AG20443 (cell line): ENCODE measurements at regions not wholly inside any gene's neighbourhood (a gene's known extent, or its start where the extent isn't known, plus 50 kb on each side); places are given as distances from the start of the nearest gene placed in this dataset.

Experiments
- DNase-seq: peaks from one replicate; pipeline ENCODE4 v3.0.0; 2012; ENCODE audit warnings: low spot score, mixed read lengths

DNA sequence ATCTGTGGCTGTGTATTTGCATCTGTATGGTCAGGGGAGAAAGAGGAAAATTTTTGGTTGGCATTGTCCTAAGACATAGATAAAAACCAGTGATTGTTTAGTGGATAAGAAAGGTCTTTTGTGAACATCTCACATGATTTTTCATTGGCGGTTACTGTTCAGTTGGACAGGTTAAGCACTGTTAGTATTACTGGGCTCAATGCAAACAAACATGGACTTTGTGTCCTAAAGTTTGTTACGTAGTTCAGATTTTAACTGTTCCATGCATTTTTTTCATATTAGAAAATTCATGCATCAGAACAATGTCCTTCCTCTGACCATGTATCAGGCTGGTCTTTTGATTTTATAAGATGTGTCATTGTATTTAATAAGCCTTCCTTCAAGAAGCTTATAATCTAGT is 368.0 kb downstream of the MEIS1 start:
- no peak for DNase-seq

DNA sequence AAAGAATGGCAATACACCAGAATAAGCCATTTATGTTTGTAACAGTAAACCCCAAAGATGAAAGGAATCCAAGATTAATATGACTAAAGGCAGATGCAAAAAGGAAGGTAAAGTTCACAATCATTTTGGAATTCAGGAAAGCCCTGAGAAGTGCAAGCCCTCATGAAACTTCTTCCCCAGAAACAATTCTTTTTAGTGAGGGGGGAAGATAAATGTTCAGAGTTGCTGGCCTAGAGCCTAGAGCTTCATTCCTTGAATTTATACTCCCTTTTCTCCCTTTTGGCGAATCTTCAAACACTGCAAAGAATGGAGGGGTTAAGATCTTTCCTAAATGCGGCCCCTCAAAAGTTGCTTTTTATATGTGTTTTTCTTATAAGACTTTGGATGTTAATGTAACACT is 368.8 kb downstream of the MEIS1 start:
- no peak for DNase-seq

DNA sequence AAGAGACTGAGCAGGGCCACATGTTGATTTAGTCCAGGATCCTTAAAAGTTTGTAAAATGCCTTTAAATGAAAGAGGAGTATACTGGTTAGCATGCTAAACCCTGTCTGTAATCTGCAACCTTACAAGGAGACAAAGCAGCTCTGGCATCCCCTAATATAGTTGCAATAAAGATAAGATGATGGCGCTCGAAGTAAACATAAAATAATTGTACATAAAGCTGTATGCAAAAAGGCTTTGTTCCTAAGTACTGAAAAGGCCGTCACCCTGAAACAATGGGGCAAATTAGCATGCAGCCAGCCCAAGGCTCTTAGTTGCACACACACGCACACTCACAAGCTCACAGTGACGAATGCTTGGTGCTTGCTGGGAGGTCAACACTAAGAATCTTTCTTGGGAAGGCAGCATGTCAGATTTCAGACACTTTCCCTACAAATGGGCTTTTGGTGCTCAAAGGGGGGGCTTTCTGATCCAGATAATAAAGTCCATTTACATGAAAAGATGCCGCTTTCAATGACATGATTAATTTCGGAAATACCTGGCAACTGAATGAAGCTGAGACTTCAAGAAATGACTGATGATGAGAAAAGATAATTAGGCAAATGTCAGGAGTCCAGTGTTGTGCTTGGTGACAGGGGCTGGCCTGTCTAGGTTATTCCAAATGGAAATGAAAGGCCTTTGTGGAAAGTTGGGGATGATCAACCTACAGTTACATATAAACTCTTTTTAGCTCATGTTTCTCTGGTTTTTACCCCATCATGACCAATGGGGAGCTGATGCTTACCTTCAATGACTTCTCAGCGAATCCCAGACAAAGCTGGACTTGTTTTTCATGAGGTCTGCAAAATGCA is 370.3 kb downstream of the MEIS1 start:
- no peak for DNase-seq

DNA sequence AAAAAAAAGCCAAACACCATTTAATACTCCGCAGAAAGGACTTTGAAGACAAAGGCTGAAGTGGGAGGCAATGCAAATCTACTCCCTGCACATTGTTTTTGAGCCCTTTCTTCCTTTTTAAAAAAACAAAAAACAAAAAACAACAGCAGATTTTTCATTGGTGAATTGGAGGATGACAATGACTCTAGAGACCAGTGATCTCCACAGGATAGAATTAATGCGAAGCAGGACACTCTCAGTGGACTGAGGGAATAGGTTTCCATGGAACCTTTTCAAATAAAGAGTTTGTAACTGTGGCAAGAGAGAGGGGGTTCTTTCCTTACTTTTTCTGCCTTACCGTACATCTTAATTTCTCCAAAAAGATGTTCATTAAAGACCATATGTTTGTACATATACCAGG is 371.0 kb downstream of the MEIS1 start:
- DNase-seq, result no peak

DNA sequence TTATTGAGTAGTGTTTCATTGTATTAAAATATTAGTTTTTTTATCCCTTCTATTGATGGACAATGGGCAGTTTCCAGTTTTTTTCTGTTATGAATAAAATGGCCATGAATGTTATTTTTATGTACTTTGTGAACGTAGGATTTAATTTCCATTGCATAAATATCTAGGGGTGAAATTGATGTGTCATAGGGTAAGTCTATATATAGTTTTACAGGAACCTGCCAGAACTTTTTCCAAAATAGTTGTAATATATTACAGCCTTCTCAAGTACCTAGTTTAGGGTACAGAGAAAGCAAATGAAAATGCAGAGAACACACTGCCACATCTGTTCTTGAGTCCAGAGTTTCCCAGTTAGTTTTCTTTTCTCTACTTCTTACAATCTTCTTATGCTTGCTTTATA is 378.6 kb downstream of the MEIS1 start:
- no peak for DNase-seq

DNA sequence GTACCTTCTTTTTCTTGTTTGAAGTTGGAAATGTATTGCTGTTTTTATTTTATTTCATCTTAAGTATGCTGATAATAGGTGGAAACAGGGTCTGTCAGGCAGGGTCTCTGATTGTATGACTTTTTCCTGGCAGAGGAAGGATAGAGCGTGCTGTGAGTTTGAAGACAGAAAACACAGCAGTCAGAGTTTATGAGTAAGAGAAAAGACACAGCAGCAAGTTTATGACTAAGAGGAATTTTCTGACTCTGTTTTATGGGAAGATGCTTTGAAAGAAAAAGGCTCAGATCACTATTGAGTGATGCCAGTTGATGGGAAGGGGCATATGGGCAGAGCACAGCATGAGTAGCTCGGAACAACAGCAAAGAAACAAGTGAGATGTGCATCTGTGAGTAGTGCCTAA is 379.1 kb downstream of the MEIS1 start:
- DNase-seq, result no peak

DNA sequence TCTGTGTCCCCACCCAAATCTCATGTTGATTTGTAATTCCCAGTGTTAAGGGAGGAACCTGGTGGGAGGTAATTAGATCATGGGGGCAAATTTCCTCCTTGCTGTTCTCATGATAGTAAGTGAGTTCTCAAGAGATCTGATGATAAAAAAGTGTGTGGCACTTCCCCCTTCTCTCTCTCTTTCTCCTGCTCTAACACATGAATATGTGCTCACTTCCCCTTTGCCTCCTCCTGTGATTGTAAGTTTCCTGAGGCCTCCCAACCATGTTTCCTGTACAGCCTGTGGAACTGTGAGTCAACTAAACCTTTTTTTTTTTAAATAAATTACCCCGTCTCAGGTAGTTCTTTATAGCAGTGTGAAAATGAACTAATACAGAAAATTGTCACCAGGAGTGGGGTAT is 380.0 kb downstream of the MEIS1 start:
- no peak for DNase-seq

DNA sequence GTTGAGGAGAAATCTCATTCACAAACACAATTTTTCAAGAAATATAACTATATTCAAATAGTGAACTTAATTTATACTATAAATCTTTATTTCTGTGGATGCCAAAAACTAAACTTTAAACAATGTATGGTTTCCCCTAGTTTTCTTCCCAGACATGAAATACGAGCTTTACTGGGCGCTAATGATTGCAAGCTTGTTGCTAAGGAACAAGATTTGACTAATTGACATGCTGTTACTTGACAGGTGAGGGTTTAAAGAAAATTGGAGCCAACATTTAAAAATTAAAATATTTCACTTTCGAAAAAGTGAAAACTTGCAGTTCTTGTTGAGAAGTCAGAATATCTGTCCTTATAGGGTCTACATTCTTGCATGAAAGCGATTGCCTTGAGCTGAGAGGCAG is 381.0 kb downstream of the MEIS1 start:
- no peak for DNase-seq

DNA sequence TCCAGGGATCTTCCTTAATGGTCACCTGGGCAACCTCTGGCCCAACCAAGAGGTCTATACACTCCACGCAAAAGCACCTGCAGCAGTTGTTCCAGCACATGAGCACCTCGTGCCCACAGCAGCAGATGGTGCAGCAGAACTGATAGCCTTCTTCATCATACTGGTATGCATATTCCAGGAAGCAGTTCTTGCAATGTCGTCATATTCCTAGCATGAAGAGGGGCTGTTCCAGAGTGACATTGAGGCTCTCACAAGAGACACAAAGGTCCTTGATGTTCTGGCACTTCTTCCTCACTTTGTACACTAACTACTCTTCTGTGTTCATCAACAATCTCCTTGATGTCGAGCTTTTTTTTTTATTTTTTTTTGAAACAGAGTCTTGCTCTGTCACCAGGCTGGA is 386.2 kb downstream of the MEIS1 start:
- no peak for DNase-seq

DNA sequence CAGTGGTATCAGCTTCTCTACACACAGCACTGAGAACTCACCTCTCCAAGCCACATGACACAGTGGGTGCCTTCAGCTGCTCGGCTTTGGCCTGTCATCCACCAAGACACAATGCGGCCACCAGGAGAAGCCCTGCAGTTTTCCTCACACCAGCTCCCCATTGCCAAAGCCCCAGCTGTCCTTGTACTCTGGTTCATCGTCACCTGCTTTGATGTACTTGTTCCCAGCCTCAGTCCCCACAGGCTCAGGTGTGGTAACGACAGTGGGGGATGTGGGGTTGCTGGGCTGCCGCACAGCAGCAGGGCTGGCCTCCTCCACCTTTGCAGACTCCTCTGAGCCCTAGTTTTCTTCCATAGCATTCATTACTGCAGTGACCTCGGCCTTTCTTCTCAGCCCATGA is 387.3 kb downstream of the MEIS1 start:
- no peak for DNase-seq

DNA sequence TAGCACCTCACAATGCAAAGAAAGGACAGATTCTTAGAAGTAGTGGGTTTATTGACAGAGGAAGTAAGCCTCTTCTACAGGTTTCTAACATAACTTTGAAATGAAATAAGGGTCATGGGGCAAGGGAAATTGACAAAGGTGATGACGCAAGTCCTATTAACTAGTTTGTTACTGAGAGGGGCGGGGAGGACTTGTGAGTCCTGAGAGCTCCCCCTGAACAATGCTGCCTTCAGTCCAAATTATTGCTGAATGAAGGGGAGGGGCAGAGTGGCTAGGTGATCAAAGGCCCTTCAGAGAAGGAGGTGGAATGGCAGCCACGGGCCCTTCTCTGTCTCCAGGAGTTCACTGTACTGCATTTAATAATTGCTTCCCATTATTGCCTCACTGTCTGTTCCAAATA is 390.0 kb downstream of the MEIS1 start:
- DNase-seq, result no peak

DNA sequence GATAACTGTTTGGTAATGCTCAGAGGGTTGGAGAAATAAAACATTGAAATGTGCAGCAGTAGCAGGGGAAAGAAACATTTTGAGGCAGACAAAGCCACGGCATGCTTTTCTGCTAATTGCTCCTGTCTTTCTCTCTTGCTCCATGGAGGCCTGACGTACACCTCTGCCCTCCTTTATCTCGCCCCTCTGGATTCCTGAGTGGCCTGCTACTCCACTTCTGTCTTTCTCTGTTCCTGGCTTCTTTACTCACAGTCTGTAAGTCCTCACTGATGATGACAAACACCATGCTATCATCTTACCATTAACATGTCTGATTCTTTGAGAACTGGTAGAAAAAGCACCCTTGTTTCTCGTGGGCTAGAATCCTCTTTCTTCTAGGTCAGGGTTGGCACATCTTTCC is 392.9 kb downstream of the MEIS1 start:
- no peak for DNase-seq

DNA sequence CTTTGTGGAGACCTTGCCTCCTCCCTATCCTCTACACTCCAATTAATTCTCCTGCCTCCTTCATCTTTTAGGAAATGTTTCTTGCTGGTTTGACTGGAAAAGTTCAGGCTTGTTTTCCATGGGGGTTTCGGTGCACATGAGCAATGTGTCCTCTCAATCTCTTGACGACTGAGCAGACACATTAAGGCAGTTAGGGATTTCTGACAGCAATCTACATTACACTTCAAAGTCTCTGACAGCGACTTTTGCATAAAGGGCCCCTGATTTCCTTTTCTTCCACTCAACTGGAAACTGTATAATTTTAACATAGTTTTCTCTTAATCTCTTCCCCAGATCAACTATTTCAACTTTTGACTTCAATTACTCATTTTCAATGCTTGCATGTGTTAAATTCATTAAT is 394.0 kb downstream of the MEIS1 start:
- no peak for DNase-seq

DNA sequence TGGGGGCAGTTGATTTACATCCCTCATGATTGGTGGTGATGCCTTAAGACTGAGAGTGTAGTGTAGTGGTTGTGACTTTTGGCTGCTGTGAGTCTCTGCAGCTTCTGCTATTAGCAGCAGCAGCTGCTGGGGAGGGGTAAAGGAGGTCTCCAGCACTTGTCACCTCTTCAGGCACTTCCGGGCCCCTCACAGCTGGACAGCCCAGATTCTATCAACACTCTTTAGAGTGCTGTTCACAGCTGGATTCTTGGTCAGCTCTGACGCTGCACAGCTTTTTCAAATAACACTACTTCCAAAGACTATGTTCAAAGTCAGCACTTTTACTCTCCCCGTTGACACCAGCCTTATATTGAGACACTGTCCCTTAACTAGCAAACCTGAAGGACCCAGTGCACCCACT is 396.0 kb downstream of the MEIS1 start:
- DNase-seq, result no peak

DNA sequence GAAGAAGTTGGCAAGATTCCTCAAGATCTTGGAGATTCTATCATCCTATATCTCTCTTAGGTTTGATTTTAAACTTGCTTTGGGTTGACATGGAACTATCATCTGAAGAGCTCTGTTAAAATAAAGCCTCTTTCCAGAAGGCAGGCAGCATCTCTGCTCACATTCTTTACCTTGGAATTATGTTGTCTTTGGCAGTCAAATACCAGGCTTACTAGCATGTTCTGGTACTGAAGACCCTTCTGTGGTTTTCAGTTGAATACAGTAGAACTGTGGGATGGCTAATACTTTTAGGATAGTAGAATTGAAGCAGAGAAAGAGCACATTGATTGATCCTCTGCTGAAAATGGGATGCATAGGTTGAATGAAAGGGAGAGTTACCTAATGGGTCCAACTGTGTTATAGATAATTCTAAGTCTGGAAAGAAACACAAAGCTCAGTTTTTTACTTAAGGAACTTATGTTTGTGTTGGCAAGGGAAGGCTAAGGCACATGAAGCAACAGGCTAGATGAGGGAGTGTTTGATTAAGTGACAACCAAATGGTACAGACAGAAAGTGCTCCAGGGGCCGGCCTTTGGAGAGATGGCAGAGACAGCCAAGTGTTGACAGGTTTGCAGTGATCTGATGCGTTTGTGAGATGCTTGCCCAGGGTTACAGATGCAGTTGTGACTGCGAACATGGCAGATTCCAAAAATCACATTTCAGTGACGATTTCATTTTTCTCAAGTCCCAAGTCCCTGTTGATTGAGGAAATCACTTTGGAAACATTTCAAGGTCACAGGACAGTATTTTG is 397.9 kb downstream of the MEIS1 start:
- DNase-seq, result no peak

DNA sequence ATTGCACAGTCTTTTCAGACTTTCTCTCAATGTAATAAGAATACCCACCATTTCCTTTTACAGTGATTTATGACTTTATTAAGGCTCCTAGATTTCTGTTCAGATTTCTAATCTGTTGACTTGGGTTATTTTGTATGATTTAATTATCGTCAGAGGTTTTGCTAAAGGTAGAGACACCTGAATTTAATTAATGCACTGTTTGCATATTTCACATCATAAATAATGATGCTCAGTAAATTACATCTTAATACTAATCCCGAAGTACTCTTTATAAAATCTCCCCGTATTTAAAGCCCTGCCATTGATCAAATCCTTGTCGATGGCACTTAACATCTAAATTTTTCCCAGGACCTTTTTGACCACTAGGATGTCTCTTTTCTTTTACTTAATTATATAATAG is 399.9 kb downstream of the MEIS1 start:
- no peak for DNase-seq

DNA sequence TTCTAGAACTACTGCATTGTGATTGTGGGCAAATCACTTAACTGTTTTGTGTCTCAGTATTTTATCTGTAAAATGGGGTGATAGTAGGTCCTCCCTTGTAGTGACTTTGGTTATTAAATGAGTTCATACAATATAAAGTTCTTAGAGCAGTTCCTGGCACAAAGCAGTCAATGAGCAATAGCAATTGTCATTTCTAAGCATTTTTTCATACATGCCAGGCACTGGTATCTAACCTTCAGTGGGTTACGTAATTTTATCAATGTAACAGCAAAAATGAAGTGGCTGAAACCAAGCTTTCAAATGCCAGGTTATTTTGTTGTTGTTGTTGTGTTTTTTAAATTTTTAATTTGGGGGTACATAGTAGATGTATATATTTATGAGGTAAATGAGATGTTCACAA is 401.9 kb downstream of the MEIS1 start:
- DNase-seq, result no peak

DNA sequence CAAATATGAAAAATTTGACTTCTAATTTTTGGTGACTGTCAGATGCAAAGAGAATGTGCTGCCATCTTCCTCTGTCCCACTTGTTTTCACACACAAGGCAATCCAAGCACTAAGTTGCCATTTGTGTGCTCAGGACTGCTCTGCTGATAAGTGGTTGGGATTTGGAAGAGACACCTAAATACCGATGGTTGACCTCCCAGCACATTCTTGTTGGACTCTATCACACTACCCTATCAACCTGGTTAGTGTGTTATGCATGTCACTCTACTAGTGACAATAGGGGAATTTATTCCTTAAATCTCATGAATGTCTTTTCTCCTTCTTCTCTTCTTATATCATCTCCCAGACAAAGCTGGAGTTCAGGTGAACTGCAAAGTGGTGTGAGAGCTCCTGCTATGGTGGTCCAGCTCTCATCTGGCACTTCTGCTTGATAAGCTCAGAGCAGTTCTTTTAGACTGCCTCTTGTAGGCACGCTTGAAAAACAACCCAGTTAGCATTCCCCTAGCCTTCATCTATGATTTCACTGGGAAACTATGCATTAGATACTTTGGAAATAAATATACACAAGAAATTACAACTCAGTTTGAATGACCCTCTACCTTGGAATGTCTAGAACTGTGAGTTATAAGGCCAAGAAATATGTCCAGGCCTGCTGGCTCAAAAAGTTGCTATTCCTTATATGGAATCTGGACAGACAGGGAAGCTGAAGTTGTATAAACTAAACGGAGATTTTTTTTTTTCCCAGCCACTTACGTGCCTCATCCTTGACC is 404.8 kb downstream of the MEIS1 start:
- DNase-seq, result peak; percentile 84

DNA sequence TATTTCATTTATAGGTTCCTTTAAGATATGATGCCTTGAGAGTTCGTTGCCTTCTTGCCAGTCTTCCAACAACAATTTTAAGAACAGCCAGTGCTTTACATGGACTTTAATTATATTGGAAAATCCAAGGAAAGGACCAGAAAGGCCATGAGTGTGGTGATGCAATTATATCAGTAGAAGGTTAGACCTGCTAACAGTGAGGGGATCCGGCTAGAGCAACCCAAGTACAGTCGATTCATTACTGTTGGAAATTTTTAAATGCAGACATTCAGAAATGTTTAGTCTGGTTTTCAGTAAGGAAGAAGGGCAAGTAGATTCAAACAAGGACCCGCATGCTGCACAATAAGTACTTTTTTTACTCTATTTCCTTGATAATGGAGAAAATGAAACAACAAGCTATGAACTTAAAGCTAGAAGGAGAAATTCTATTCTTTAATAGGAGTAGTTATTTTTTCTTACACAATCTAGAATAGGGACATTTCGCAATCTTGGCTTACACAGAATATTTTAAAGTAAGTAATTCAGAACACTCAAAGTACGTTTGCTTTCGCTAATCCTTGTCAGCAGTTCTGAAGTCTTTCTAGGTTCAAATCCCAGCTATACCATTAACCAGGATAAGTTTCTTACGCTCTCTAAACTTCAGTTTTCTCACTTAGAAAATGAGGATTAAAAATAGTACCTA is 405.5 kb downstream of the MEIS1 start:
- no peak for DNase-seq

DNA sequence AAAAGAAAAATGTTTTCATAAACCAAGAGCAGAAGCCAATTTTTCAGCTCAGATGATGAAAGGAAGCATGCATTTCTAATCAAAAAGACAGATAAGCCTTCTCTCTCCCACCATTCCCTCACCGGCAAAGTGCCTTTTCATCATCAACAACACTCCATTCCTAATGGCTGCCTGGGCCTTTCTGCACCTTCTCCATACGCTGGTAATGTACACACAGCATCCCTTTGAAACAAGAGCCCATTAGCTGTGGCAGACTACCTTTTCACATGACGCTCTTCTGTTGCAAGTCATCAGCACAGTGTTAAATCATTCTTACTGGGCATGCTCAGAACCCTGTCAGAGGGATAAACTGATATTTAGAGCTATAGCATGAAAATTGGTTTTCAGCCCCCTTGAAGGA is 408.9 kb downstream of the MEIS1 start:
- DNase-seq, result no peak

DNA sequence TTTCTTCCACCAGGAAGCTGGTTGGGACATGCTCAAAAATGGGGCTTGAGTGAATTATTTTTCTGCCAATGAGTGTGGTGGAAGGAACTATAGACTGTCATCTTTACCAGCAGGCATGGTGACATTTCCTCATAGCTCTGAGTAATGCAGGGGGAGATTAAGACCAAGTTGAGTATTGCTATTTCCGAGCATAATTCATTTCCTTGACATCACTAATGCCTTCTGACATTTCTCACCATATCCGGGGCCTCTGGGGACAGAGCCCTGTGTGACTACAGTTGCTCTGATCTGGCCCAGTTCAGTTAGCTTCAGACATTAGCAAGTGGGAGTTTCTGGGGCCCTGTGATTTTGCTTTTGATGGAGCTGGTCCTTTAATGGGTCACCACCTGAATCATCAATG is 410.4 kb downstream of the MEIS1 start:
- no peak for DNase-seq

DNA sequence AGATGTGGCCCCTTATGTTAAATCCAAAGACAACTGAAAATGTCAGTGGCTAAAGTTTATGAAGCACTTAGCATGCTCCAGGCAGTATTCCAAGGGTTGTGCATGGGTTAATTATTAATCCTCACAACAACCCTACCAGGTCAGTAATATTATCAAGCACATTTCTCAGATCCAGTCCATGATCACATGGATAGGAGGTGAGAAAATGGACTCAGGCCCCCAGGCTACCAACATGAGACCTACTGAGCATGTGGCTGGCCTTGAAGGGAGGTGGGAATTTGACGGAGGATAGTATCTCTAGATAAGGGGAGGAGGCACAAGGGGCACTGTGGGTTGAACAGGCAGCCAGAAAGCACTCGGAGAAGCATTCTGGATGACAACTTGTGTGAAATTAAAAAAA is 412.0 kb downstream of the MEIS1 start:
- no peak for DNase-seq
